Testis (tissue), 2 donors: ENCODE measurements at regions not wholly inside any gene's neighbourhood (a gene's known extent, or its start where the extent isn't known, plus 50 kb on each side); places are given as distances from the start of the nearest gene placed in this dataset.

ENCODE experiments used
- CTCF ChIP-seq, 3 experiments: fragments of 450-650 bp in 2 of 3; fragments of 200-600 bp in 1 of 3; sonication (generic) in 1 of 3; IDR thresholded peaks; one replicate each; pipeline ENCODE4 v1.5.1; 2016 to 2019; ENCODE audit warnings: antibody characterized with exemption in 3 of 3, mild to moderate bottlenecking in 2 of 3, moderate library complexity in 1 of 3
- POLR2A ChIP-seq: fragments of 450-650 bp; IDR thresholded peaks from one replicate; pipeline ENCODE4 v1.6.1; 2017; ENCODE audit warnings: antibody characterized with exemption, mild to moderate bottlenecking, moderate library complexity

GRCh38 chr12:127450826-127451225 is 816.1 kb upstream of the TMEM132C start:
- TF ChIP-seq CTCF (IDR thresholded peaks at IDR 0.05) (no peak), POLR2A (no peak)
